Peyer's patch (tissue), 4 donors: ENCODE measurements at regions not wholly inside any gene's neighbourhood (a gene's known extent, or its start where the extent isn't known, plus 50 kb on each side); places are given as distances from the start of the nearest gene placed in this dataset.

Experiments used
- CTCF ChIP-seq, 6 experiments: fragments of 450-650 bp in 4 of 6; fragments of 200-600 bp in 2 of 6; sonication (generic) in 1 of 6; IDR thresholded peaks; one replicate each; pipeline ENCODE4 v1.5.1; 2017 to 2019; ENCODE audit warnings: antibody characterized with exemption in 6 of 6, mild to moderate bottlenecking in 3 of 6, moderate library complexity in 1 of 6
- POLR2A ChIP-seq, 2 donors: fragments of 450-650 bp; IDR thresholded peaks; one replicate each; pipeline ENCODE4 v1.5.1; 2017; ENCODE audit warnings: antibody characterized with exemption in 2 of 2, mild to moderate bottlenecking in 2 of 2, moderate library complexity in 2 of 2

GRCh38 chr7:115101199-115101598 lies 179.3 kb downstream of the MDFIC start:
- TF ChIP-seq CTCF (IDR thresholded peaks at IDR 0.05) (no peak), POLR2A (IDR thresholded peaks at IDR 0.05) (no peak)
